ENCODE measurements at regions not wholly inside any gene's neighbourhood (a gene's known extent, or its start where the extent isn't known, plus 50 kb on each side); places are given as distances from the start of the nearest gene placed in this dataset.

- in situ Hi-C loops (cut with MboI; ENCODE audit: low sequenced_read_pairs, unreplicated experiment): no loop called here
- no peak for DNase-seq (ENCODE audit: low spot score)
Measured at GRCh38 chrX:121921258-121921657, 873.8 kb downstream of the GLUD2 start.

GRCh38 chrX:121931567-121931966, 884.2 kb downstream of the GLUD2 start:
- TF ChIP-seq CTCF (IDR thresholded peaks at IDR 0.05; ENCODE audit: borderline replicate concordance, control extremely low read depth, extremely low read depth, insufficient read depth, missing control alignments): no peak
- in situ Hi-C loops (cut with MboI; ENCODE audit: low sequenced_read_pairs, unreplicated experiment): no loop called here
- no peak for DNase-seq (ENCODE audit: low spot score)

More at GRCh38 chrX:121921258-121921657, 873.8 kb downstream of the GLUD2 start:
- TF ChIP-seq CTCF (IDR thresholded peaks at IDR 0.05; ENCODE audit: borderline replicate concordance, control extremely low read depth, extremely low read depth, insufficient read depth, missing control alignments): no peak

- in situ Hi-C loops (cut with MboI; ENCODE audit: low sequenced_read_pairs, unreplicated experiment): no loop called here
- no peak for TF ChIP-seq CTCF (IDR thresholded peaks at IDR 0.05; ENCODE audit: borderline replicate concordance, control extremely low read depth, extremely low read depth, insufficient read depth, missing control alignments)
- no peak for DNase-seq (ENCODE audit: low spot score)
Measured at GRCh38 chrX:121932688-121933087, 885.3 kb downstream of the GLUD2 start.

- TF ChIP-seq CTCF (IDR thresholded peaks at IDR 0.05; ENCODE audit: borderline replicate concordance, control extremely low read depth, extremely low read depth, insufficient read depth, missing control alignments): no peak
- in situ Hi-C loops (cut with MboI; ENCODE audit: low sequenced_read_pairs, unreplicated experiment): no loop called here
- DNase-seq (ENCODE audit: low spot score): no peak
Measured at GRCh38 chrX:121949041-121949760, 901.8 kb downstream of the GLUD2 start.

- in situ Hi-C loops (cut with MboI; ENCODE audit: low sequenced_read_pairs, unreplicated experiment): no loop called here
- no peak for TF ChIP-seq CTCF (IDR thresholded peaks at IDR 0.05; ENCODE audit: borderline replicate concordance, control extremely low read depth, extremely low read depth, insufficient read depth, missing control alignments)
- no peak for DNase-seq (ENCODE audit: low spot score)
Measured at GRCh38 chrX:121958886-121959285, 911.5 kb downstream of the GLUD2 start.

- DNase-seq (ENCODE audit: low spot score): no peak
- TF ChIP-seq CTCF (IDR thresholded peaks at IDR 0.05; ENCODE audit: borderline replicate concordance, control extremely low read depth, extremely low read depth, insufficient read depth, missing control alignments): no peak
- in situ Hi-C loops (cut with MboI; ENCODE audit: low sequenced_read_pairs, unreplicated experiment): no loop called here
Measured at GRCh38 chrX:121975671-121976070, 928.3 kb downstream of the GLUD2 start.
